GM12892 (cell line): ENCODE measurements at regions not wholly inside any gene's neighbourhood (a gene's known extent, or its start where the extent isn't known, plus 50 kb on each side); places are given as distances from the start of the nearest gene placed in this dataset.

ENCODE experiments used
- POLR2A ChIP-seq: IDR thresholded peaks from 2 replicates; pipeline ENCODE4 v1.6.1; 2011; ENCODE audit warnings: low read depth, low read length, control low read depth
- POLR2AphosphoS5 ChIP-seq: IDR thresholded peaks from 2 replicates; pipeline ENCODE4 v1.6.1; 2011; ENCODE audit warnings: low read depth, low read length, control low read depth
- TAF1 ChIP-seq: IDR thresholded peaks from 2 replicates; pipeline ENCODE4 v1.6.1; 2011; ENCODE audit warnings: low read depth, mild to moderate bottlenecking, control low read depth, low read length, borderline replicate concordance

- TF ChIP-seq TAF1 (no peak), POLR2A (no peak), POLR2AphosphoS5 (no peak)
These were observed 294.6 kb downstream of the ZNF608 start for GRCh38 chr5:124451721-124452383.
